ENCODE measurements at regions not wholly inside any gene's neighbourhood (a gene's known extent, or its start where the extent isn't known, plus 50 kb on each side); places are given as distances from the start of the nearest gene placed in this dataset.

GRCh38 chr12:127398016-127398710, 868.8 kb upstream of the TMEM132C start:
- DNase-seq (ENCODE audit: low read depth): peak; percentile 66

- no peak for DNase-seq (ENCODE audit: low read depth)
Observed at GRCh38 chr12:127399451-127399850, 867.5 kb upstream of the TMEM132C start.

- peak; percentile 40 for DNase-seq (ENCODE audit: low read depth)
Observed at GRCh38 chr12:127400221-127400620, 866.7 kb upstream of the TMEM132C start.

GRCh38 chr12:127401005-127401404, 866.0 kb upstream of the TMEM132C start:
- DNase-seq (ENCODE audit: low read depth): peak; percentile 59

GRCh38 chr12:127401536-127401935, 865.4 kb upstream of the TMEM132C start:
- DNase-seq (ENCODE audit: low read depth): no peak

GRCh38 chr12:127411166-127411915, 855.6 kb upstream of the TMEM132C start:
- peak; percentile 84 for DNase-seq (ENCODE audit: low read depth)

GRCh38 chr12:127411981-127412380, 855.0 kb upstream of the TMEM132C start:
- DNase-seq (ENCODE audit: low read depth): no peak

- no peak for DNase-seq (ENCODE audit: low read depth)
Observed at GRCh38 chr12:127412866-127413265, 854.1 kb upstream of the TMEM132C start.

- no peak for DNase-seq (ENCODE audit: low read depth)
Observed at GRCh38 chr12:127414186-127414585, 852.8 kb upstream of the TMEM132C start.

- no peak for DNase-seq (ENCODE audit: low read depth)
Observed at GRCh38 chr12:127414636-127415035, 852.3 kb upstream of the TMEM132C start.

- peak; percentile 70 for DNase-seq (ENCODE audit: low read depth)
Observed at GRCh38 chr12:127416796-127417195, 850.2 kb upstream of the TMEM132C start.

- DNase-seq (ENCODE audit: low read depth): no peak
Observed at GRCh38 chr12:127419111-127419510, 847.9 kb upstream of the TMEM132C start.

GRCh38 chr12:127421614-127422013, 845.4 kb upstream of the TMEM132C start:
- DNase-seq (ENCODE audit: low read depth): no peak

- DNase-seq (ENCODE audit: low read depth): no peak
Observed at GRCh38 chr12:127422935-127423566, 843.9 kb upstream of the TMEM132C start.

GRCh38 chr12:127425474-127425873, 841.5 kb upstream of the TMEM132C start:
- no peak for DNase-seq (ENCODE audit: low read depth)

GRCh38 chr12:127428420-127428819, 838.5 kb upstream of the TMEM132C start:
- no peak for DNase-seq (ENCODE audit: low read depth)

GRCh38 chr12:127429551-127430285, 837.3 kb upstream of the TMEM132C start:
- no peak for DNase-seq (ENCODE audit: low read depth)

- no peak for DNase-seq (ENCODE audit: low read depth)
Observed at GRCh38 chr12:127430401-127430800, 836.6 kb upstream of the TMEM132C start.

- DNase-seq (ENCODE audit: low read depth): no peak
Observed at GRCh38 chr12:127431177-127431576, 835.8 kb upstream of the TMEM132C start.

GRCh38 chr12:127431594-127431993, 835.4 kb upstream of the TMEM132C start:
- no peak for DNase-seq (ENCODE audit: low read depth)

GRCh38 chr12:127435439-127435838, 831.5 kb upstream of the TMEM132C start:
- DNase-seq (ENCODE audit: low read depth): no peak
